CD4-positive, alpha-beta T cell treated with Interleukin-1 beta for 1 hour (primary cell): ENCODE measurements at regions not wholly inside any gene's neighbourhood (a gene's known extent, or its start where the extent isn't known, plus 50 kb on each side); places are given as distances from the start of the nearest gene placed in this dataset.

Experiments used
- DNase-seq, 2 donors: peaks; one replicate each; pipeline ENCODE4 v3.0.0-alpha.2; 2020 to 2022

- DNase-seq = no peak
Observed at GRCh38 chr6:165984729-165985275, 182.8 kb downstream of the TBXT start.

GRCh38 chr6:165983112-165984072, 184.3 kb downstream of the TBXT start:
- no peak for DNase-seq

GRCh38 chr6:165978476-165978875, 189.2 kb downstream of the TBXT start:
- no peak for DNase-seq

GRCh38 chr6:165976684-165977083, 191.0 kb downstream of the TBXT start:
- no peak for DNase-seq

- DNase-seq = no peak
Observed at GRCh38 chr6:165974817-165975216, 192.8 kb downstream of the TBXT start.

GRCh38 chr6:165973473-165973872, 194.2 kb downstream of the TBXT start:
- DNase-seq = no peak

- DNase-seq = no peak
Observed at GRCh38 chr6:165972139-165972802, 195.4 kb downstream of the TBXT start.

GRCh38 chr6:165971202-165971601, 196.4 kb downstream of the TBXT start:
- DNase-seq = no peak

GRCh38 chr6:165970001-165970400, 197.7 kb downstream of the TBXT start:
- DNase-seq = no peak

- no peak for DNase-seq
Observed at GRCh38 chr6:165969184-165969583, 198.5 kb downstream of the TBXT start.

GRCh38 chr6:165968408-165968807, 199.2 kb downstream of the TBXT start:
- DNase-seq = no peak

GRCh38 chr6:165967810-165968407, 199.7 kb downstream of the TBXT start:
- no peak for DNase-seq

- DNase-seq = no peak
Observed at GRCh38 chr6:165963750-165964149, 203.9 kb downstream of the TBXT start.

GRCh38 chr6:165962366-165962765, 205.3 kb downstream of the TBXT start:
- DNase-seq = no peak

- DNase-seq = no peak
Observed at GRCh38 chr6:165961233-165961632, 206.4 kb downstream of the TBXT start.

GRCh38 chr6:165960695-165961094, 207.0 kb downstream of the TBXT start:
- DNase-seq = no peak

- DNase-seq = no peak
Observed at GRCh38 chr6:165959627-165960026, 208.0 kb downstream of the TBXT start.

- no peak for DNase-seq
Observed at GRCh38 chr6:165956874-165957273, 210.8 kb downstream of the TBXT start.

GRCh38 chr6:165952514-165952913, 215.1 kb downstream of the TBXT start:
- DNase-seq = no peak

GRCh38 chr6:165950316-165950715, 217.3 kb downstream of the TBXT start:
- no peak for DNase-seq

- DNase-seq = no peak
Observed at GRCh38 chr6:165949324-165949723, 218.3 kb downstream of the TBXT start.

- no peak for DNase-seq
Observed at GRCh38 chr6:165944002-165944466, 223.6 kb downstream of the TBXT start.

- DNase-seq = no peak
Observed at GRCh38 chr6:165941786-165942185, 225.9 kb downstream of the TBXT start.
